GM18526 (cell line): ENCODE measurements at regions not wholly inside any gene's neighbourhood (a gene's known extent, or its start where the extent isn't known, plus 50 kb on each side); places are given as distances from the start of the nearest gene placed in this dataset.

Experiments used
- POLR2A ChIP-seq: IDR thresholded peaks from 3 replicates; pipeline ENCODE4 v1.6.1; 2011; ENCODE audit not compliant: insufficient read length; ENCODE audit errors: extremely low read depth

DNA sequence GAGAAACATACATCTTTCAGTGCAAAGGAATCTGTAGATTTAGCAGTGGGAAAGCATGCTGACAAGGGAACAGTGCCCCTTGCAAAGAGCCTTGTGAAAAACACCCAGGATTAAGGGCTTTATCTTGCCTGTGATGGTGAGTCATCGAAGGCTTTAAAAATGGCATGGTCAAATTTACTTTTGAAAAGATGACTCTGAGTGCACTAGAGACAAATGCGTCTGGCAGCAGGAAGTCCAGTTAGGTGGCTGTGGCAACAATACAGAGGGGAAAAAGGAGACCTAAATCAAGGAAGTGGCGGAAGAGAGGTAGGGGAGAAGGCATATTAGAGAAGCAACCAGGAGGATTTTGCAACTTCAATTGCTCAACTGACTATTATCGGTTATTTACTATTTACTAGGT, 472.6 kb upstream of the CPEB2 start:
- TF ChIP-seq POLR2A, result no peak

DNA sequence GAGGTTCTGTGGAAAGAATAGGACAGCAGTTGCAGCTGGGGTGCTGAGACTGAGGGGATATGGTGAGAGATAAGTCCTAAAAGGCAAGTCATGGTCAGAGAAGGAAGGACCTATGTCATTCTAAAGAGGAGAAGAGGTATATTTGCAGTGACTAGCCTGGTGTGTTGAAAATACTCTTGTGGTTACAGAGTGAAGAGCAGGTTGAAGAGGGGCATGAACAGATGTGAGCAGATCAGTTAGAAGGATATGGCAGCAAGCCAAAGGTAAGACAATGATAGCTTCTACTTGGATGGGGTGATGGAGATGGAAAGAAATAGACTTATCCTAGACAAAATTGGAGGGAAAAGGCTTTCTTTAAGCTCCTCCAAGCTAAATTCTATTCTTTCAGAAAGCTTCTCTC, 469.8 kb upstream of the CPEB2 start:
- TF ChIP-seq POLR2A, result no peak

DNA sequence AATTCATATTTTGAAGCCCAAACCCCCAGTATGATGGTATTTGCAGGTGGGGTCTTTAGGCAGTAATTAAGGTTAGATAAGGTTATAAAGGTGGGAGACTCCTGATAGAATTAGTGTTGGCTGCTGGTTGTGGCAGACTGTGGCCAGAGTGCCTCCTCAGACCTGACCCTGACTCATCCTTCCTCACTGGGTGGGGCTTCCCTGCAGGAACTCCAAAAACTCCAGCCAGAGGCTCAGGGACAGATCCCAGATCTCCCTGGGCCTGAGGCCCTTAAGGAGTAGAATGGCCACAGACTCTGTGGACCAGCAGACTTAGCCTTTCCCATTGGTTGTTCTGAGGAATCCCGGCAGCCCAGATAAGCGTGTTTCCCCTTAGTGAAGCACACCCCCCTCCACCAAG, 463.0 kb upstream of the CPEB2 start:
- no peak for TF ChIP-seq POLR2A

- no peak for TF ChIP-seq POLR2A
These were observed 457.1 kb upstream of the CPEB2 start for GRCh38 chr4:14545163-14545562.

DNA sequence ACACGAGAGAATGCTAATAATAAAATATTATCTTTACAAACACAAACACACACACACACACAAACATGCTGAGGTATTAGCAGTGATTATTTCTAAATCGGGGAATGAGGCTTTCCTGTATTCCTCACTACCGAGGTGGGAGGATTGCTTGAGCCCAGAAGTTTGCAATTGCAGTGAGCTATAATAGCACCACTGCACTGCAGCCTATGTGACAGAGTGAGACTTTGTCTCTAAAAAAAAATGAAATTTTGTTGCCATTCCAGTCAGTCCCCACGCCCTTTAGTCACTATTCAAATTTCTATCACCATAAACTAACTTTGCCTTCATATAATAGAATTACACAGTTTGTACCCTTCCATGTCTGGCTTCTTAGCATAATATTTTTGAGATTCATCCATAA, 456.5 kb upstream of the CPEB2 start:
- no peak for TF ChIP-seq POLR2A

DNA sequence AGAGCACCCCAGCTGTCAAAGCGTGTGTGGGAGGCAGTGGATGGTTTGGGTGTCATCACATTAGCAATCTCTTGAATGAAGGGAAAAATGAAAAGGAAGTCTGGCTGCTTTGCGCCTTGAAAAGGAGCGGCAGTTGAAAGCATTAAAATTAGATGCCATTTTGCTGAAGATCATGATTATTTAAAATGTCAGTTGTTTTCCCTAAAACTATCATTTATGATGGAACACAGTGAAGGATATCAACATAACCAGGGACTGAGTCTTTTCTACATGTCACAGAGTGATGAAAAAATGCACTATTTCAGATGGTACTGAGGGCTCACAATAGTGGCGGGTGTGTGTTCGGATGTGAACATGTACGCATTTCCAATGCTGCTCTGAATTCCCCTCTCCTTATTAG, 450.2 kb upstream of the CPEB2 start:
- no peak for TF ChIP-seq POLR2A

GRCh38 chr4:14559646-14560045, 442.6 kb upstream of the CPEB2 start:
- no peak for TF ChIP-seq POLR2A

DNA sequence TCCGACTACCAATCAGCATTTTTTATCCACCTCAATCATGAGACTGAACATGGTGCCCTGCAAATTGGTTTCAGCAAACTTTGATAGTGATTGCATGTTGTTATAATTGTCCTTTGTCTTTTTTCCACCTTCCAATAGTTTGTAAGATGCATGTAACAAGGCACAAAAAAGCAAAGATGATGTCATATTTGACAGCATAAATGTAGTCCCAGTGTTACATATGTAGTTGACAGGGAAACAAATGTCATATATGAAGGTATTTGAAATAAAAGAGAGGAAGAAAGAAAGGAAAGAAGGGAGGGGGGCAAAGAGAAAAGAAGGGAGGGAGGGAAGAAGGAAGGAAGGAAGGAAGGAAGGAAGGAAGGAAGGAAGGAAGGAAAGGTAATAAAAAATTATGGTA, 441.7 kb upstream of the CPEB2 start:
- no peak for TF ChIP-seq POLR2A

GRCh38 chr4:14562901-14563300, 439.4 kb upstream of the CPEB2 start:
- no peak for TF ChIP-seq POLR2A

DNA sequence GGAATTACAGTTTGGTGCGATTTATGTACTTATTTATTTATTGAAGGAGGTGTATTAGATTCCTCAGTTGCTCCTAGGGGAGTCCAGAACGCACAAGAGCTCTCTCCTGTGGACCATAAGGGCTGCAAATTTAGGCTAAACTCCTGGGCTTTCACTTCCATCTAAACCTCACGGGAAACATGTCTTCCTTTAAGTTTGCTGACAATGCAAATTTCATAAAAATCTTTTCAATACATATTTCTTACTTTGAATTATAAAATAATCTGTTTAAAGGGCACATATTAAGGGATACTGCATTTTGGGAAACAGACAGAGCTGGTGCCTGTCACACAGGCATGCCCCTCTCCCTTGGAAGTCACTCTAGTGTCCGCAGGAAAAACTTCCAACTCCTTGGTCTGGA, 438.0 kb upstream of the CPEB2 start:
- TF ChIP-seq POLR2A, result no peak

DNA sequence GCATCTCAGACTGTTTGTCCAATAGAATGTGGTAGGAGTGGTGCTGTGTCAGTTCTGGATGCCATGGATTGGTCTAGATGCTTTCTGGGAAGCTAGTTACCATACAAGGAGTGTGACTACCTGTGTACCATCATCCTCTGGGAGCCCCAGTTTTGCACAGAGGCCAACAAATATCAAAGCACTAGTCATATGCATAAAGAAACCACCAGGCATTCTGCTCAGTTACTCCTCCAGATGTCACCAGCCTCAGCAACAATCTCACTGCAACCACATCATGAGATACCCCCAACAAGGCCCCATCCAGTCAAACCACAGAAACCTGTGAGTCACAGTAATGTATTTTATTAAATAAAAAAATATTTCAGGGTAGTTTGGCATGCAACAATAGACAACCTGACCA, 435.8 kb upstream of the CPEB2 start:
- TF ChIP-seq POLR2A, result no peak

GRCh38 chr4:14568351-14568750, 433.9 kb upstream of the CPEB2 start:
- no peak for TF ChIP-seq POLR2A

DNA sequence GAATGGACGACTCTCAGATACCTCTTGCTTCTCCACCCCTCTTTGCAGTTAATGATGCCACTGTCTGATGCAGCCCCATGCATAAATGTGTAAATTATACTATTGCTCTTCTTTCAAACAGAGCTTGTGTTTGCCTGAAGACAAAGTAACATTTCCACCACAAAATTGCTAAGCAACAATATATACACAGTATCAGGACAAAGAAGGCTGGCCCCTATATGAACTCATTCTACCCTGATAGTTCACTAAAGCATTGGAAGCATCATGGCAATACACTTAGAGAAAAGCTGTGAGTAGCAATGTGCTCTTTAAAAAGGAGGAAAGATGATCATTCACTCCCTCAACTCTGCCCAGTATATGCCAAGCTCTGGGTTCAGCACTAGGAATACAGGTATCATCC, 427.0 kb upstream of the CPEB2 start:
- TF ChIP-seq POLR2A, result no peak

DNA sequence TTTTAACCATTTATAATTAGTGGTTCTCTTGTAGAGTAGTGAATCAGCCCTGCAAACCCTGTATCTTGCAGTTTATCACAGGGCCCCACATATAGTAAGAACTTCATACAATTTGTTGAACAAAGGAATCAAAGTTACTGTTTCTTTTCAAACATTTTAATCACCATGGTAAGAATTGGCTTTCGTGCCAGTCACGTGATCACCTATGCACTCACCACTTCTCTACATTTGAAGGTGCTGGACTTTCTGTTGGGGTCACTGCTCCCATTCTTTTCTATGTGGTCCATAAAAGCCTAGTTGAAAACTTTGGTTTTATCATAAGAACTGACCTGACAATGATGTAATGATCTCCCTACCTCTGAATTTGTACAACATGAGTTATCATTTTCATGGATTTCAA, 426.4 kb upstream of the CPEB2 start:
- no peak for TF ChIP-seq POLR2A

DNA sequence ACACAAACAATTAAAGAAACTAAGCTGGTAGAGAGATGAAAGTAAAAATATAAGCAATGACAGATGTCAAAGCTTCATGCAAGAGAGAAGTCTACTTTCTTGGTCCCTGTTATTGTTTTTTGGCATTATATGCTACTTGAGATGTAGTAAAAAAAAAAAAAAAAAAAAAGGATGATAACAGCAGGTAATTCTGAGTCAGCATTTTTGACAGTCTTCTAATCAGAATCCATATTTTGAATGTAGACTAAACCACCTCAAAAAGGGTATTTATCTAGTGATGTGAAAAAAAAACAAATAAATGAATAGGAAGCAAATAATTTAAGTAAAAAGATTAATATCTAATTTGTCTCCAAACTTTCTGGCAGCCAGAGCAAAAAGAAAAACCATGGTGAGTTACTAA, 422.2 kb upstream of the CPEB2 start:
- no peak for TF ChIP-seq POLR2A

- TF ChIP-seq POLR2A, result no peak
These were observed 420.5 kb upstream of the CPEB2 start for GRCh38 chr4:14581741-14582140.

DNA sequence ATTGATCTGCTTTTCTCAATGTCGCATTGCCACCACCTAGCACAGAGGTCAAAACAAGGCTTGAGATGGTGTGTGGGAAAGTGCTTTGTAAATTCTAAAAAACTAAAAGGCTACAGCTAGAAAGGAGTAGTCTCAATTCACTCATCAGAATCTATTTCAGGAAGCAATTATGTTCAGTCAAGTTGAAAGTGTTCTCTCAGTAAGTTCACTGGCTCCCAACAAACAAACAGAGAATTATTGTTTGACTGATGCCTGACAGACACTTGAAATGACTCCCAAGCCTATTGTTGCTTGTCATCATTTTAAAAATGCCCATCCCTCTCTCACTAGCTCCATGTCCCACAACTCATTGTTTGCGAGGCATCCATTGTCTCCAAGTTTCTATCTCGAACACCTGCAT, 419.6 kb upstream of the CPEB2 start:
- no peak for TF ChIP-seq POLR2A

GRCh38 chr4:14583331-14583730, 418.9 kb upstream of the CPEB2 start:
- no peak for TF ChIP-seq POLR2A
